Spleen (tissue), 11 donors: ENCODE measurements at regions not wholly inside any gene's neighbourhood (a gene's known extent, or its start where the extent isn't known, plus 50 kb on each side); places are given as distances from the start of the nearest gene placed in this dataset.
"Not testable (repeated sequence)": the region's sequence is repeated elsewhere in the genome, so short reads cannot be mapped to it uniquely, and the experiment has no call there.

Source experiments
- DNase-seq: peaks from one replicate; pipeline ENCODE4 v3.0.0-alpha.2; 2020
- H3K27ac ChIP-seq, 8 donors: fragments of 200-600 bp; sonication (generic) in 7 of 8; 1 replicate in 4 of 8; 2 replicates in 4 of 8; pipeline versions ENCODE4 v1.5.0 to v1.8.0; 2016 to 2021; ENCODE audit warnings: inconsistent platforms in 4 of 8, mild to moderate bottlenecking in 4 of 8, moderate library complexity in 1 of 8
- H3K27me3 ChIP-seq, 7 donors: fragments of 200-600 bp; sonication (generic) in 6 of 7; replicated peaks in 1 of 7; 1 replicate in 4 of 7; 2 replicates in 3 of 7; pipeline versions ENCODE4 v1.5.0 to v1.8.0; 2016 to 2021; ENCODE audit warnings: inconsistent platforms in 3 of 7, mild to moderate bottlenecking in 1 of 7
- H3K36me3 ChIP-seq, 6 donors: fragments of 200-600 bp; sonication (generic) in 5 of 6; 1 replicate in 4 of 6; 2 replicates in 2 of 6; pipeline versions ENCODE4 v1.5.0 to v1.8.0; 2016 to 2021; ENCODE audit warnings: inconsistent platforms in 2 of 6
- H3K4me1 ChIP-seq, 6 donors: fragments of 200-600 bp; sonication (generic) in 5 of 6; 1 replicate in 3 of 6; 2 replicates in 3 of 6; pipeline versions ENCODE4 v1.5.0 to v1.8.0; 2016 to 2021; ENCODE audit warnings: inconsistent platforms in 3 of 6
- H3K4me3 ChIP-seq, 8 donors: fragments of 200-600 bp; sonication (generic) in 7 of 8; 1 replicate in 4 of 8; 2 replicates in 4 of 8; pipeline versions ENCODE4 v1.5.0 to v1.8.0; 2016 to 2021; ENCODE audit warnings: inconsistent platforms in 4 of 8, mild to moderate bottlenecking in 4 of 8, moderate library complexity in 2 of 8
- H3K9me3 ChIP-seq, 8 donors: fragments of 200-600 bp; sonication (generic) in 7 of 8; 1 replicate in 4 of 8; 2 replicates in 4 of 8; pipeline versions ENCODE4 v1.5.0 to v1.8.0; 2016 to 2021; ENCODE audit warnings: inconsistent platforms in 4 of 8
- CTCF ChIP-seq, 11 experiments: fragments of 200-600 bp in 7 of 11; fragments of 450-650 bp in 4 of 11; sonication (generic) in 4 of 11; IDR thresholded peaks in 8 of 11; conservative IDR thresholded peaks in 3 of 11; 1 replicate in 7 of 11; 2 replicates in 4 of 11; pipeline versions ENCODE4 v1.4.0 to v1.8.0; 2016 to 2021; ENCODE audit warnings: antibody characterized with exemption in 11 of 11, inconsistent platforms in 4 of 11, mild to moderate bottlenecking in 1 of 11
- POLR2A ChIP-seq, 3 donors: fragments of 450-650 bp; IDR thresholded peaks; one replicate each; pipeline ENCODE4 v1.5.1; 2017; ENCODE audit warnings: antibody characterized with exemption in 3 of 3, mild to moderate bottlenecking in 1 of 3
- POLR2AphosphoS5 ChIP-seq, 3 donors: sonication (generic); formaldehyde crosslinking; IDR thresholded peaks; one replicate each; pipeline ENCODE4 v1.5.1; 2017; ENCODE audit warnings: antibody characterized with exemption in 3 of 3
- WGBS, 5 donors: extraction: QIAGEN DNeasy Blood & Tissue Kit in 3 of 5; methylation state at CpG; one replicate each; pipeline versions ENCODE4 v1.1.5 to v1.1.7; 2013 to 2018; 5-methylcytosine and 5-hydroxymethylcytosine counted together
- intact Hi-C: fragments of 100-400 bp; cut with DNase I; formaldehyde crosslinking; loops from one replicate; pipeline ENCODE4 v1.15.0; 2023; ENCODE audit warnings: low total_unique reads
- donor health status: healthy with polysubstance abuse.
- donor health status: DM: no; HTN: no; CAD: no; lungs with moderate emphysema.
- donor health status: DM: no; HTN: no; CAD: no.
- donor health status: Bipolar disorder and iron deficiency.
- donor health status: healthy.
- donor health status: DM: no; HTN: no; CAD: no.
- donor health status: DM: yes; HTN: yes; CAD: no.

DNA sequence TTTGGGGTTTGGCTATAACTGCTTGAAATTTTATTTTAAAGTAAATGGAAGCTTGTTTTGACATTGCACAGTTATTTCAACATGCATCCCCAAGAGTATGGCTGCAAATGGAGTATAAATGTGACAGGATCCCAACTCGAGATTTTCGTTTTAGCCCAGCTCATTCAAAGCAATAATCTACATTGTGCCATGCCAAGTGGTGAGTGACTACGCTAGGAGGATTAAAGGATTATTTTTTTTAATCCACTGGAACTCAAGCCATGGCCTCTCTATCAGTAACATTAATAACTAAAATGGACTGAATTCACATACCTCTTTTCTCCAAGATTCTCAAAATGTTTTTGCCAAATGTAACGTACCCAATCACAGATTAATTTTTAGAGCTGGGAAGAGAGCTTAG is 60.6 kb upstream of the AUTS2 start:
- 77 to 91% (median 87%) methylated on average over 4 of the region's 4 CpGs for WGBS, 5 donors
- no peak for TF ChIP-seq CTCF (IDR thresholded peaks at IDR 0.05 in 8 of 11, conservative IDR thresholded peaks at IDR 0.05 in 3 of 11)
- no peak for TF ChIP-seq POLR2AphosphoS5 (IDR thresholded peaks at IDR 0.05)
- TF ChIP-seq POLR2A (IDR thresholded peaks at IDR 0.05) = no peak
- no peak for DNase-seq
- Histone ChIP-seq H3K27ac (no peak overlapping the region), H3K4me1 (no peaks in the 10 kb centered on the region), H3K36me3 (no peaks in the 10 kb centered on the region), H3K9me3 (peaks cover 0 to 17% (median 8%) of the 10 kb centered on the region in 8 donors), H3K4me3 (no peak overlapping the region), H3K27me3 (peaks cover 0 to 16% (median 0%) of the 10 kb centered on the region in 7 donors)
- intact Hi-C loops = no loop called here

- H3K36me3 ChIP-seq = no peaks in the 10 kb centered on the region
- no peak overlapping the region for H3K4me3 ChIP-seq
- H3K4me1 ChIP-seq = no peaks in the 10 kb centered on the region
- DNase-seq = no peak
- TF ChIP-seq CTCF (IDR thresholded peaks at IDR 0.05 in 8 of 11, conservative IDR thresholded peaks at IDR 0.05 in 3 of 11) = no peak
- TF ChIP-seq POLR2A (IDR thresholded peaks at IDR 0.05) = no peak
- TF ChIP-seq POLR2AphosphoS5 (IDR thresholded peaks at IDR 0.05) = no peak
- WGBS, 5 donors = 82 to 94% (median 87%) methylated on average over 4 of the region's 4 CpGs
- H3K27me3 ChIP-seq = peaks cover 0 to 12% (median 0%) of the 10 kb centered on the region in 7 donors
- intact Hi-C loops = no loop called here
- H3K27ac ChIP-seq = no peak overlapping the region
- peaks cover 0 to 17% (median 8%) of the 10 kb centered on the region in 8 donors for H3K9me3 ChIP-seq
These were observed 58.7 kb upstream of the AUTS2 start for GRCh38 chr7:69539531-69539930.

DNA sequence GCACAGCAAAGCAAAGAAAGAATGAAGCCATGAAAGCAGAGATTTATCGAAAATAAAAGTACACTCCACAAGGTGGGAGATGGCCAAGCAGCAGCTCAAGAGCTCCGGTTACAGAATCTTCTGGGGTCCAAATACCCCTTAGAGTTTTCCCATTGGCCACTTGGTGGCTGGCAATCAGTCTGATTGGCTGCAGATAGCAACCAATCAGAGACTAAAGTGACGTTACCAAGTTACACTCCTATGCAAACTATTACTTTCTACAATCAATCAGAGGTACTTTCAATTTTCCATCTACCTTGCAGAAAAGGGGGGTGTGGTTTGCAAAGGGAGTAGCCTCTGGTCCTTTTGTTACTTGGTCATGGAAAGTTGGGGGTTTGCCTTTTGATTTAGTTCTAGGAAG is 58.0 kb upstream of the AUTS2 start:
- Histone ChIP-seq H3K27me3 (peaks cover 0 to 4% (median 0%) of the 10 kb centered on the region in 7 donors), H3K27ac (no peak overlapping the region), H3K9me3 (peaks cover 0 to 17% (median 8%) of the 10 kb centered on the region in 8 donors), H3K4me3 (no peak overlapping the region), H3K4me1 (no peaks in the 10 kb centered on the region), H3K36me3 (no peaks in the 10 kb centered on the region)
- TF ChIP-seq CTCF (IDR thresholded peaks at IDR 0.05 in 8 of 11, conservative IDR thresholded peaks at IDR 0.05 in 3 of 11) = no peak
- TF ChIP-seq POLR2AphosphoS5 (IDR thresholded peaks at IDR 0.05) = no peak
- TF ChIP-seq POLR2A (IDR thresholded peaks at IDR 0.05) = no peak
- no peak for DNase-seq
- intact Hi-C loops = no loop called here
- WGBS, 5 donors = 81 to 87% (median 84%) methylated on average over 3 of the region's 3 CpGs

DNA sequence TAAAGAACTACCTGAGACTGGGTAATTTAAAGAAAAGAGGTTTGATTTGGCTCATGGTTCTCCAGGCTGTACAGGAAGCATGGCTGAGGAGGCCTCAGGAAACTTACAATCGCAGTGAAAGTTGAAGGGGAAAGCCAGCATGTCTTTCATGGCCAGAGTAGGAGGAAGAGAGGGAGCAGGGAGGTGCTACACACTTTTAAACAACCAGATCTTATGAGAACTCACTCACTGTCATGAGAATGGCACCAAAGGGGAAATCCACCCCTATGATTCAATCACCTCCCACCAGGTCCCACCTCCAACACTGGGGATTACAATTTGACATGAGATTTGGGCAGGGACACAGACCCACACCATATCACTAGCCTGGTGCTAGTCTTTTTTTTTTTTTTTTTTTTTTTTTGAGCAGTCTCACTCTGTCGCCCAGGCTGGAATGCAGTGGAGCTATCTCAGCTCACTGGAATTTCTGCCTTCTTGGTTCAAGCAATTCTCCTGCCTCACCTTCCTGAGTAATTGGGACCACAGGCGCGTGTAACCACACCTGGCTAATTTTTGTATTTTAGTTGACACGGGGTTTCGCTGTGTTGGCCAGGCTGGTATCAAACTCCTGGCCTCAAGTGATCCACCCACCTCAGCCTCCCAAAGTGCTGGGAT is 56.4 kb upstream of the AUTS2 start:
- not testable (repeated sequence) for DNase-seq
- WGBS, 5 donors = 77 to 87% (median 85%) methylated on average over 6 of the region's 6 CpGs
- H3K9me3 ChIP-seq = peaks cover 0 to 17% (median 8%) of the 10 kb centered on the region in 8 donors

More for the DNA sequence above, 56.4 kb upstream of the AUTS2 start:
- H3K36me3 ChIP-seq, H3K4me1 ChIP-seq, intact Hi-C loops, H3K27ac ChIP-seq, H3K27me3 ChIP-seq, H3K4me3 ChIP-seq: not testable (repeated sequence)
